GM12892 (cell line): ENCODE measurements at regions not wholly inside any gene's neighbourhood (a gene's known extent, or its start where the extent isn't known, plus 50 kb on each side); places are given as distances from the start of the nearest gene placed in this dataset.

Source experiments
- POLR2A ChIP-seq: IDR thresholded peaks from 2 replicates; pipeline ENCODE4 v1.6.1; 2011; ENCODE audit warnings: low read depth, low read length, control low read depth
- POLR2AphosphoS5 ChIP-seq: IDR thresholded peaks from 2 replicates; pipeline ENCODE4 v1.6.1; 2011; ENCODE audit warnings: low read depth, low read length, control low read depth
- TAF1 ChIP-seq: IDR thresholded peaks from 2 replicates; pipeline ENCODE4 v1.6.1; 2011; ENCODE audit warnings: low read depth, mild to moderate bottlenecking, control low read depth, low read length, borderline replicate concordance

DNA sequence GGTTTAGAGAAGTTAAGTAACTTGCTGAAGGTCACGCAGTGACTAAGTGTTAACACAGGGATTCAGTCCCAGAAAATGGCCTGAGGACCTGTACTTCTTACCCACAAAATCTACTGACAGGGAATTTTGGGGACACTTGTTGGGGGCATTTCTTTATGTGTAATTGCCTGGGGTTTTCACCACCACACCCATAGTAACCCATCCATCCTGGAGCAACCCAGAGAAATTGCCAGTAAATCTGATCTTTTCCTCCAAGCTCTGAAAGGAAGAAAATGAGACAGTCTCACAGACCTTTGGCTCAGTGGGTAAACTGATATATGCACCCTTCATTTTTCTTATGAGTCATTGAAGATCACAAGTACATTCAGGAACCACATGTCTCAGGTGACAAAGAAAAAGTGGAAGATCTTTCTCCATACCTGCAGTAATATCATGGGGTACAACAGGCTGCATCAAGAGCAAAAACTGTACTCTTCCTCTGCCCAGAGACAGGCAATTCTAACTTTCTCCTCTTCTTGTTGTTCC lies 81.0 kb downstream of the NOG start:
- no peak for TF ChIP-seq TAF1
- TF ChIP-seq POLR2AphosphoS5, result no peak
- no peak for TF ChIP-seq POLR2A
